ENCODE measurements at regions not wholly inside any gene's neighbourhood (a gene's known extent, or its start where the extent isn't known, plus 50 kb on each side); places are given as distances from the start of the nearest gene placed in this dataset.

GRCh38 chr19:29399804-29400203, 126.0 kb upstream of the VSTM2B start:
- no peak overlapping the region for H3K4me2 ChIP-seq (ENCODE audit: insufficient read depth in 1 of 2, low read depth in 2 of 2, low read length in 2 of 2)
- no peak overlapping the region for H2BK20ac ChIP-seq (ENCODE audit: low read length)
- H3K4me1 ChIP-seq (replicated peaks in 1 of 4; ENCODE audit: control insufficient read depth in 3 of 4, insufficient read depth in 4 of 4, low read length in 3 of 4) = peaks cover 0 to 14% (median 5%) of the 10 kb centered on the region in 4 experiments; a peak in 5 of 7 replicates
- no peak overlapping the region for H2BK5ac ChIP-seq (ENCODE audit: low read depth, low read length)
- no peak overlapping the region for H4K91ac ChIP-seq (replicated peaks; ENCODE audit: insufficient read length, low read length)
- H3K4ac ChIP-seq (replicated peaks; ENCODE audit: insufficient read length, low read depth, low read length) = no peak overlapping the region
- no peaks in the 10 kb centered on the region; the same call in none of the 2 replicates for H3K23me2 ChIP-seq (ENCODE audit: low read depth, low read length)
- no peaks in the 10 kb centered on the region for H3K9me3 ChIP-seq (ENCODE audit: insufficient read depth in 2 of 2, low read depth in 1 of 2, low read length in 1 of 2)
- H2BK15ac ChIP-seq (ENCODE audit: low read length) = no peak overlapping the region
- no peak overlapping the region for H3K4me3 ChIP-seq (ENCODE audit: extremely low read depth in 1 of 4, insufficient read depth in 2 of 4, low read depth in 3 of 4, low read length in 4 of 4)
- no peak overlapping the region for H2AFZ ChIP-seq (ENCODE audit: low read length)
- H3K56ac ChIP-seq (replicated peaks; ENCODE audit: insufficient read length, low read depth, low read length) = no peak overlapping the region
- H4K8ac ChIP-seq (ENCODE audit: extremely low read depth, insufficient read depth, low read length) = no peak overlapping the region
- H3K23ac ChIP-seq (ENCODE audit: insufficient read length) = no peak overlapping the region
- no peak overlapping the region for H2AK5ac ChIP-seq (ENCODE audit: low read depth, low read length)
- no peak overlapping the region for H2BK12ac ChIP-seq (ENCODE audit: low read depth, low read length)
- H3K14ac ChIP-seq (ENCODE audit: insufficient read length) = no peak overlapping the region
- H3K79me1 ChIP-seq (ENCODE audit: low read depth, low read length) = no peaks in the 10 kb centered on the region
- no peaks in the 10 kb centered on the region for H3K79me2 ChIP-seq (ENCODE audit: control insufficient read depth in 1 of 2, insufficient read depth in 2 of 2, low read length in 2 of 2)
- H2BK120ac ChIP-seq (replicated peaks; ENCODE audit: low read depth, low read length) = no peak overlapping the region
- no peak overlapping the region for H4K5ac ChIP-seq (ENCODE audit: insufficient read length, low read depth, low read length)
- 69% methylated on average over 8 of the region's 8 CpGs; no CpG with 5 or more reads in 1 of the 2 experiments for WGBS, 2 experiments (ENCODE audit: extremely low coverage in 1 of 2, insufficient coverage in 1 of 2, insufficient read length in 1 of 2, insufficient replicate concordance in 2 of 2, low coverage in 1 of 2, low lambda C conversion rate in 2 of 2, missing lambda C conversion rate in 1 of 2)
- H4K20me1 ChIP-seq (replicated peaks in 1 of 2; ENCODE audit: control insufficient read depth in 1 of 2, insufficient read depth in 2 of 2, low read length in 2 of 2) = peaks cover 0 to 1% of the 10 kb centered on the region in 2 experiments
- no peak overlapping the region for H3K27ac ChIP-seq (ENCODE audit: low read depth, low read length)
- DNase-seq (ENCODE audit: low read depth in 1 of 2, low spot score in 2 of 2) = no peak
- H3K9ac ChIP-seq (replicated peaks in 1 of 4; ENCODE audit: extremely low read depth in 1 of 4, low read depth in 3 of 4, low read length in 3 of 4) = no peak overlapping the region
- ChIA-PET POLR2A (ENCODE audit: partially characterized antibody) (no interaction called here), CTCF (ENCODE audit: partially characterized antibody) (interaction anchor here (2.3 kb wide), 1 partner anchor 15 kb away, joined by 7 read pairs; no protein-coding TSS in a partner anchor)
- no peak overlapping the region for H3K18ac ChIP-seq (ENCODE audit: extremely low read depth, low read length)
- H3K27me3 ChIP-seq (replicated peaks in 1 of 4; ENCODE audit: control insufficient read depth in 3 of 4, extremely low read depth in 1 of 4, insufficient read depth in 3 of 4, low read length in 3 of 4) = peaks cover 0 to 5% (median 3%) of the 10 kb centered on the region in 4 experiments; a peak in 4 of 7 replicates
- H3K36me3 ChIP-seq (ENCODE audit: control insufficient read depth in 2 of 4, insufficient read depth in 4 of 4, low read length in 3 of 4) = no peaks in the 10 kb centered on the region
- TF ChIP-seq TEAD4 (IDR thresholded peaks at IDR 0.05; ENCODE audit: low read depth, low read length) = no peak
- TF ChIP-seq CHD1 (IDR thresholded peaks at IDR 0.05; ENCODE audit: low read depth, low read length) = no peak
- TF ChIP-seq SP4 (IDR thresholded peaks at IDR 0.05; ENCODE audit: low read length) = no peak
- 0 out of 2 replicates have a peak, but pooled peaks have one; percentile 8 for TF ChIP-seq USF2 (IDR thresholded peaks at IDR 0.05; ENCODE audit: low read length)
- TF ChIP-seq RFX5 (IDR thresholded peaks at IDR 0.05; ENCODE audit: borderline replicate concordance, low read depth, low read length) = no peak
- no peak for TF ChIP-seq RXRA (IDR thresholded peaks at IDR 0.05; ENCODE audit: insufficient read depth, low read depth, low read length)
- no peak for FAIRE-seq
